Esophagus muscularis mucosa (tissue), 4 donors: ENCODE measurements at regions not wholly inside any gene's neighbourhood (a gene's known extent, or its start where the extent isn't known, plus 50 kb on each side); places are given as distances from the start of the nearest gene placed in this dataset.
A peak's percentile ranks its signal among the peaks of the same experiment; 100 is the strongest.

Experiments
- DNase-seq: peaks from one replicate; pipeline ENCODE4 v3.0.0-alpha.2; 2017; ENCODE audit errors: extremely low spot score
- H3K27ac ChIP-seq, 4 donors: fragments of 200-600 bp; sonication (generic); replicated peaks in 1 of 4; 1 replicate in 3 of 4; 2 replicates in 1 of 4; pipeline ENCODE4 v1.5.1; 2016 to 2019; ENCODE audit warnings: mild to moderate bottlenecking in 1 of 4
- H3K27me3 ChIP-seq, 4 donors: fragments of 200-600 bp; sonication (generic); one replicate each; pipeline versions ENCODE4 v1.5.1 to v1.6.0; 2016 to 2019
- H3K36me3 ChIP-seq, 4 donors: fragments of 200-600 bp; sonication (generic); one replicate each; pipeline ENCODE4 v1.5.1; 2016 to 2019
- H3K4me1 ChIP-seq, 4 donors: fragments of 200-600 bp; sonication (generic); one replicate each; pipeline ENCODE4 v1.5.1; 2016 to 2019
- H3K4me3 ChIP-seq, 4 donors: fragments of 200-600 bp; sonication (generic); 1 replicate in 2 of 4; 2 replicates in 2 of 4; pipeline ENCODE4 v1.5.1; 2016 to 2019; ENCODE audit warnings: mild to moderate bottlenecking in 4 of 4, moderate library complexity in 1 of 4
- H3K9me3 ChIP-seq, 4 donors: fragments of 200-600 bp; sonication (generic); 1 replicate in 3 of 4; 2 replicates in 1 of 4; pipeline ENCODE4 v1.5.1; 2016 to 2019
- EP300 ChIP-seq: sonication (generic); formaldehyde crosslinking; IDR thresholded peaks from one replicate; pipeline ENCODE4 v1.6.1; 2017; ENCODE audit warnings: antibody characterized with exemption
- POLR2A ChIP-seq: fragments of 450-650 bp; IDR thresholded peaks from one replicate; pipeline ENCODE4 v1.6.1; 2017; ENCODE audit warnings: antibody characterized with exemption, moderate library complexity, mild to moderate bottlenecking, low read depth
- POLR2AphosphoS5 ChIP-seq, 2 donors: sonication (generic); formaldehyde crosslinking; IDR thresholded peaks; one replicate each; pipeline ENCODE4 v1.6.1; 2017; ENCODE audit warnings: antibody characterized with exemption in 2 of 2
- WGBS: methylation state at CpG from one replicate; pipeline ENCODE4 v1.1.5; 2018; 5-methylcytosine and 5-hydroxymethylcytosine counted together
- intact Hi-C: fragments of 100-400 bp; cut with DNase I; formaldehyde crosslinking; loops from one replicate; pipeline ENCODE4 v1.15.1; 2023
- TF ChIP-seq, protein P1 (sequence below), 3 experiments: fragments of 200-600 bp in 2 of 3; fragments of 450-650 bp in 1 of 3; sonication (generic) in 2 of 3; IDR thresholded peaks; one replicate each; pipeline ENCODE4 v1.5.1; 2017 to 2019; ENCODE audit warnings: antibody characterized with exemption in 3 of 3, mild to moderate bottlenecking in 2 of 3, moderate library complexity in 1 of 3

DNA sequence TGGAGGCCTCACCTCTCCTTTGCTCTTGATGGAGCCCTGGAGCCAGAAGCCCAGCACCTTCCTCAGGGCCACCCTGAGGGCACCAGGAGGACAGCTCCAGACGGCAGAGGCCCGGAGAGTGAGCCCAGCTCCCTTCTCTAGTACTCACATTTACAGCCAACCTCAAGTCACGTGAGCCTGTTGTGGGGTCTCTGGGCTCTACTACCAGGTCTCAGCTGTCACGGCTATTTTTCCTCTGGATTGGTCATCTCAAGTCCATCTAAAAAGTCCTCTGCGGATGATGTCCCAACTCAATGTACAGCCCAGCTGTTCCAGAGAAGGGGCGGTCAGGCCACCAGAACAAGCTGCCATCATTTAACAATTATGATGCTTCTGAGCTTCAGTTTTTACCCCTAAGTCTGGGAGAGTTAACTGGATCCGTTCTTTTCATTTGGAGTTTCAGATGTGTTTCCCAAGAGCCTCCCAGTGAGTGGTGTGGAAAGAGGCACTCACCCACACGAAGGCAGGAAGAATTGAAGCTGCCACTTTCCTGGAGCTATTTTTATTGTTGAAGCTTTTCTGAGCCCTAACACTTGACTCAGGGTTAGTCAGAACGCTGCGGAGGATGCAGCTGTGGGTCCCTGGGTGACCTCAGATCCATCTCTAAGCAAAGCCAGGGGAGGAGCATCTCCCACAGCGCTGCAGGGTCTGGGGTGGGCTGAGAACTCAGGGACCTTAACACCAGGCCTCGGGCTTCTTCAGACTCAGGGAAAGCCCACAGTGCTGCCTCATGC lies 143.5 kb upstream of the UBL3 start:
- no peaks in the 10 kb centered on the region for H3K9me3 ChIP-seq
- H3K4me3 ChIP-seq: no peak overlapping the region
- H3K27ac ChIP-seq: no peak overlapping the region
- TF ChIP-seq, protein P1, sequence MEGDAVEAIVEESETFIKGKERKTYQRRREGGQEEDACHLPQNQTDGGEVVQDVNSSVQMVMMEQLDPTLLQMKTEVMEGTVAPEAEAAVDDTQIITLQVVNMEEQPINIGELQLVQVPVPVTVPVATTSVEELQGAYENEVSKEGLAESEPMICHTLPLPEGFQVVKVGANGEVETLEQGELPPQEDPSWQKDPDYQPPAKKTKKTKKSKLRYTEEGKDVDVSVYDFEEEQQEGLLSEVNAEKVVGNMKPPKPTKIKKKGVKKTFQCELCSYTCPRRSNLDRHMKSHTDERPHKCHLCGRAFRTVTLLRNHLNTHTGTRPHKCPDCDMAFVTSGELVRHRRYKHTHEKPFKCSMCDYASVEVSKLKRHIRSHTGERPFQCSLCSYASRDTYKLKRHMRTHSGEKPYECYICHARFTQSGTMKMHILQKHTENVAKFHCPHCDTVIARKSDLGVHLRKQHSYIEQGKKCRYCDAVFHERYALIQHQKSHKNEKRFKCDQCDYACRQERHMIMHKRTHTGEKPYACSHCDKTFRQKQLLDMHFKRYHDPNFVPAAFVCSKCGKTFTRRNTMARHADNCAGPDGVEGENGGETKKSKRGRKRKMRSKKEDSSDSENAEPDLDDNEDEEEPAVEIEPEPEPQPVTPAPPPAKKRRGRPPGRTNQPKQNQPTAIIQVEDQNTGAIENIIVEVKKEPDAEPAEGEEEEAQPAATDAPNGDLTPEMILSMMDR (IDR thresholded peaks at IDR 0.05): no peak
- TF ChIP-seq EP300 (no peak), POLR2AphosphoS5 (IDR thresholded peaks at IDR 0.05) (no peak), POLR2A (no peak)
- no peaks in the 10 kb centered on the region for H3K36me3 ChIP-seq
- intact Hi-C loops: no loop called here
- H3K4me1 ChIP-seq: no peaks in the 10 kb centered on the region
- peak; percentile 62 for DNase-seq
- no peaks in the 10 kb centered on the region for H3K27me3 ChIP-seq
- WGBS: 80% methylated on average over 11 of the region's 12 CpGs

DNA sequence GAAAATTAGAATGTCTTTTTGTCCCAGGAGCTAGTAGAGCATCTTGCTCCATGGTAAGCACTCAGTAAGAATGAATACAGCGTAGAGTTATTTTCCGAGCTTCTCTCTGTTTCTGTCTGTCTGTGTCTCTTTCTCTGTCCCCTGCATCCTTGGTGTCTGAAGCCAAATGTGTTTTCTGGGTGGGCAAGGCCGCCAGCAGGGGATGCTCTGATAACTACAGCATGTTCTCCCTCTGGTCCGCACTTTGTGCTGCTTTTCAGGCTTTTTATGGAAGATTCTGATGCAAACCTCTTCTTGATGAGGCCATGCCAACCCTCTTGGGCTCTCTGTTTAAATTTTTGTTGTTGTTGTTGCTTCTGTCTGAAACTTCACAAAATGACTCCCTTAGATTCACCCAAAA lies 142.8 kb upstream of the UBL3 start:
- Histone ChIP-seq H3K36me3 (no peaks in the 10 kb centered on the region), H3K9me3 (no peaks in the 10 kb centered on the region), H3K27ac (no peak overlapping the region), H3K27me3 (no peaks in the 10 kb centered on the region), H3K4me3 (no peak overlapping the region), H3K4me1 (no peaks in the 10 kb centered on the region)
- 94% methylated on average over 4 of the region's 4 CpGs for WGBS
- TF ChIP-seq POLR2AphosphoS5 (IDR thresholded peaks at IDR 0.05) (no peak), POLR2A (no peak), EP300 (no peak)
- TF ChIP-seq, protein P1 (IDR thresholded peaks at IDR 0.05): no peak
- peak; percentile 39 for DNase-seq
- intact Hi-C loops: no loop called here

DNA sequence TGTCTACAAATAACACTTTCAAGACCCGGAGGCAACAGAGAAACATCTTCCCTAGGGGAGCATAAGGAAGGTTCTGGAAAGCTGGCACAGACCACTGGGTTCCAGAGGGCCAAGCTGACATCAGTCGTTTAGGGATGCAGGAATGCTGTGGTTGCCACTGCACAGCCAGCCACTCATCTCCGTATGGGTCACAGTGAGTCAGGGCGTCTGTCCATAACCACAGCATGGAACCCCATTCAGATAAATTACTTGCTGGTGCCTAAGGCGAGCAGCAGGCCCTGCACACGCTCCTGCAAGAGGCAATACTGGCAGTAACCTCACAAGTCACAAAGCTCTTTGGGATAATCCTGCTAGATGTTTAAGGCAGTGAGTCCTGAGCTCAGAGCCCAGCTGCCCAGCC lies 140.9 kb upstream of the UBL3 start:
- DNase-seq: no peak
- TF ChIP-seq POLR2A: no peak
- TF ChIP-seq, protein P1 (IDR thresholded peaks at IDR 0.05): no peak
- no peak for TF ChIP-seq POLR2AphosphoS5 (IDR thresholded peaks at IDR 0.05)
- Histone ChIP-seq H3K27me3 (no peaks in the 10 kb centered on the region), H3K27ac (no peak overlapping the region), H3K4me3 (no peak overlapping the region), H3K9me3 (peaks cover 0 to 14% (median 8%) of the 10 kb centered on the region in 4 donors), H3K4me1 (no peaks in the 10 kb centered on the region), H3K36me3 (no peaks in the 10 kb centered on the region)
- intact Hi-C loops: no loop called here
- WGBS: 76% methylated on average over 6 of the region's 6 CpGs

DNA sequence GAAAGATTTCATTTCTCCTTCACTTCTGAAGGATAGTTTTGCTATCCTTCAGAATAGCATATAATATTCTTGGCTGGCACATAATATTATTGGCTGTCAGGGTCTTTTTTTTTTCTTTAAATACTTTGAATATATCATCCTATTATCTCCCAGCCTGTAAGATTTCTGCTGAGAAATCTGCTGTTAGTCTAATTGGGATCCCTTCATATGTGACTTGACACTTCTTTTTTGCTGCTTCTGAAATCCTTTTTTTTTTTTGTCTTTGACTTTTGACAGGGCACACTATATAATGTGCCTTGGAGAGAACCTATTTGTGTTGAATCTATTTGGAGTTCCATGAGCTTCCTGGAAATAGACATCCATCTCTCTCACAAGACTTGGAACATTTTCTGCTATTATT lies 136.9 kb upstream of the UBL3 start:
- Histone ChIP-seq H3K9me3 (peaks cover 0 to 15% (median 8%) of the 10 kb centered on the region in 4 donors), H3K27me3 (no peaks in the 10 kb centered on the region), H3K4me3 (no peak overlapping the region), H3K36me3 (no peaks in the 10 kb centered on the region), H3K27ac (no peak overlapping the region), H3K4me1 (no peaks in the 10 kb centered on the region)
- no peak for DNase-seq
- intact Hi-C loops: no loop called here
- TF ChIP-seq EP300 (no peak), POLR2AphosphoS5 (IDR thresholded peaks at IDR 0.05) (no peak), POLR2A (no peak)
- TF ChIP-seq, protein P1 (IDR thresholded peaks at IDR 0.05): no peak

DNA sequence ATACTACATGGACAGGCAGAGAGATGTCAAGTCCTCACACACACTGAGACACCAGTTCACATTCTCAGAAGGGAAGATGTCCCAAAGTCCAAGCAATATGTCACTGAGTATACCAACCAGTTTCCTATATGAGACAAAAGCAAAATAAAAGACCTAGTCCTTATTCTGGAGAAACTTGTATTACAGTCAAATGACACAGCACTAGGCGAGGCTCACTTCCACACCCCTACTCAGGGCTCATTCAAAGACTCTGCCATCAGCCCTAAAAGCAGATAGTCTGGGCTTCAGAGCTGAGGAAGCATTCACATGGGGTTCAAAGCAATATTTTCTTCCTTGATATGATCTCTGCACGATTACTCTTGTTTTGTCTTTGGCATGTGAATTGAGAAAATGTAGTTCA lies 129.9 kb upstream of the UBL3 start:
- peaks cover 0 to 5% (median 0%) of the 10 kb centered on the region in 4 donors for H3K9me3 ChIP-seq
- peaks cover 0 to 7% (median 0%) of the 10 kb centered on the region in 4 donors for H3K4me1 ChIP-seq
- no peaks in the 10 kb centered on the region for H3K36me3 ChIP-seq
- no peaks in the 10 kb centered on the region for H3K27me3 ChIP-seq
- TF ChIP-seq POLR2A (no peak), POLR2AphosphoS5 (IDR thresholded peaks at IDR 0.05) (no peak), EP300 (no peak)
- TF ChIP-seq, protein P1 (IDR thresholded peaks at IDR 0.05): no peak
- no peak for DNase-seq
- 78% methylated on average over 2 of the region's 2 CpGs for WGBS
- intact Hi-C loops: no loop called here
- H3K27ac ChIP-seq: no peak overlapping the region
- H3K4me3 ChIP-seq: no peak overlapping the region
